Muscle layer of colon (tissue), 2 donors: ENCODE measurements at regions not wholly inside any gene's neighbourhood (a gene's known extent, or its start where the extent isn't known, plus 50 kb on each side); places are given as distances from the start of the nearest gene placed in this dataset.
"Not testable (repeated sequence)": the region's sequence is repeated elsewhere in the genome, so short reads cannot be mapped to it uniquely, and the experiment has no call there.

ENCODE experiments used
- H3K27ac ChIP-seq: one replicate; pipeline ENCODE4 v1.7.0; 2013; ENCODE audit warnings: low read depth, mild to moderate bottlenecking, low read length, moderate library complexity
- H3K27me3 ChIP-seq, 2 donors: one replicate each; pipeline ENCODE4 v1.7.0; 2013; ENCODE audit warnings: low read length in 2 of 2, mild to moderate bottlenecking in 2 of 2; ENCODE audit not compliant: insufficient read depth in 2 of 2, control insufficient read depth in 1 of 2
- H3K36me3 ChIP-seq: one replicate; pipeline ENCODE4 v1.7.0; 2013; ENCODE audit warnings: mild to moderate bottlenecking, low read length; ENCODE audit not compliant: insufficient read depth
- H3K4me1 ChIP-seq: one replicate; pipeline ENCODE4 v1.7.0; 2013; ENCODE audit warnings: mild to moderate bottlenecking, low read length; ENCODE audit not compliant: insufficient read depth
- H3K4me3 ChIP-seq, 2 donors: one replicate each; pipeline ENCODE4 v1.7.0; 2013; ENCODE audit warnings: low read length in 2 of 2, low read depth in 1 of 2, mild to moderate bottlenecking in 1 of 2, moderate library complexity in 1 of 2
- H3K9ac ChIP-seq: one replicate; pipeline ENCODE4 v1.7.0; 2013; ENCODE audit warnings: low read length
- H3K9me3 ChIP-seq: one replicate; pipeline ENCODE4 v1.7.0; 2013; ENCODE audit warnings: mild to moderate bottlenecking, low read length
- donor health status: abdominal sarcoma.
- donor health status: Adenocarcinoma of cecum.

- no peak overlapping the region for H3K9ac ChIP-seq
- no peak overlapping the region for H3K4me3 ChIP-seq
- no peaks in the 10 kb centered on the region for H3K9me3 ChIP-seq
- no peaks in the 10 kb centered on the region for H3K27me3 ChIP-seq
- no peak overlapping the region for H3K27ac ChIP-seq
- no peaks in the 10 kb centered on the region for H3K4me1 ChIP-seq
- H3K36me3 ChIP-seq, result no peaks in the 10 kb centered on the region
Observed at GRCh38 chr5:102048940-102049339, 247.1 kb downstream of the SLCO4C1 start.

GRCh38 chr5:102047073-102047472, 249.0 kb downstream of the SLCO4C1 start:
- H3K27ac ChIP-seq, H3K4me1 ChIP-seq, H3K9ac ChIP-seq, H3K27me3 ChIP-seq, H3K36me3 ChIP-seq, H3K9me3 ChIP-seq, H3K4me3 ChIP-seq: not testable (repeated sequence)

DNA sequence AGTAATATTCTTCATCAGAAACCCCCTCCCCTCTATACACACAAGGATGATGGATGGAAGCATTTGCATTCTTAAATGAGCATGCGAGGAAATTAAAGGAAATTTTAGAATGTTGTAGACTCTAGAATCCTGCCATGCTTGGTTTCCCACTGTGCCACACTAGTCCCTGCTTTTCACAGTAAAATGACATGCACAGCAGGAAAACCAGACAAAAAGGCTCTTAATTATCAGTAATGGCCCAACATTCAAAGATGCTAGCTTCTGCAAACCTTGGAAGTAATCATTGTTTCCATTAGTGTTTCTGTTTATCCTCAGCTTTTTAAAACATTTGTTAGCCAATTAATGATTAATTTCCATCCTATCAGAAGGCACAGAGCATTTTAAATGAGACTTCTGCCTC, 255.8 kb downstream of the SLCO4C1 start:
- no peaks in the 10 kb centered on the region for H3K9me3 ChIP-seq
- no peaks in the 10 kb centered on the region for H3K4me1 ChIP-seq
- no peak overlapping the region for H3K9ac ChIP-seq
- H3K27me3 ChIP-seq, result no peaks in the 10 kb centered on the region
- H3K4me3 ChIP-seq, result no peak overlapping the region
- H3K27ac ChIP-seq, result no peak overlapping the region
- no peaks in the 10 kb centered on the region for H3K36me3 ChIP-seq

DNA sequence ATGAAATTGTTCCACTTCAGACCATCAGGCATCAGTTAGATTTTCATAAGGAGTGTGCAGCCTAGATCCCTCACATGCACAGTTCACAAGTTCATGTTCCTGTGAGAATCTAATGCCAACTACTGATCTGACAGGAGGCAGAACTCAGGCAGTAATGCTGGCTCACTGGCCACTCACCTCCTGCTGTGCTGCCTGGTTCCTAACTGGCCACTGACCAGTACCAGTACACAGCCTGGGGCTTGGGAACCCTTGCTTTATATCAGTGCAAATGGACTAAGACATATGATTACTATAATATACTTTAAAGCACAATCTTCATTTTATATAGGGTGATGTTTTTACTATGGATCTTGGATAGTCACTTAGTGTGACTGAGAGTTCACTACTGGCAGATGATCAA, 259.2 kb downstream of the SLCO4C1 start:
- Histone ChIP-seq H3K9me3 (no peaks in the 10 kb centered on the region), H3K27me3 (no peaks in the 10 kb centered on the region), H3K9ac (no peak overlapping the region), H3K4me3 (no peak overlapping the region), H3K4me1 (no peaks in the 10 kb centered on the region), H3K36me3 (no peaks in the 10 kb centered on the region), H3K27ac (no peak overlapping the region)

GRCh38 chr5:102031711-102032110, 264.4 kb downstream of the SLCO4C1 start:
- H3K36me3 ChIP-seq, result no peaks in the 10 kb centered on the region

GRCh38 chr5:102018690-102019089, 277.4 kb downstream of the SLCO4C1 start:
- Histone ChIP-seq H3K9me3 (no peaks in the 10 kb centered on the region), H3K4me3 (no peak overlapping the region), H3K9ac (no peak overlapping the region), H3K4me1 (no peaks in the 10 kb centered on the region), H3K27ac (no peak overlapping the region), H3K27me3 (no peaks in the 10 kb centered on the region), H3K36me3 (no peaks in the 10 kb centered on the region)

More at GRCh38 chr5:102031711-102032110, 264.4 kb downstream of the SLCO4C1 start:
- Histone ChIP-seq H3K4me1 (no peaks in the 10 kb centered on the region), H3K9me3 (no peaks in the 10 kb centered on the region), H3K4me3 (no peak overlapping the region), H3K27ac (no peak overlapping the region), H3K27me3 (no peaks in the 10 kb centered on the region), H3K9ac (no peak overlapping the region)

DNA sequence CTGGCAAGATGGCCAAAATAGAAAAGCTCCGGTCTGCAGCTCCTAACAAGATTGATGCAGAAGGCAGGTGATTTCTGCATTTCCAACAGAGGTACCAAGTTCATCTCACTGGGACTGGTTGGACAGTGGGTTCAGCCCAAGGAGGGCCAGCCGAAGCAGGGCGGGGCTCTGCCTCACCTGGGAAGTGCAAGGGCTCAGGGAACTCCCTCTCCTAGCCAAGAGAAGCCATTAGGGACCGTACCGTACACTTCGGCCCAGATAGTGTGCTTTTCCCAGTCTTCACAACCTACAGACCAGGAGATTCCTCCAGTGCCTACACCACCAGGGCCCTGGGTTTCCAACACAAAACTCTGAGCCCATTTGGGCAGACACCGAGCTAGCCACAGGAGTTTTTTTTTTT, 277.8 kb downstream of the SLCO4C1 start:
- no peak overlapping the region for H3K4me3 ChIP-seq
- H3K27me3 ChIP-seq, result no peaks in the 10 kb centered on the region
- no peak overlapping the region for H3K27ac ChIP-seq
- H3K36me3 ChIP-seq, result no peaks in the 10 kb centered on the region
- H3K9ac ChIP-seq, result no peak overlapping the region
- no peaks in the 10 kb centered on the region for H3K9me3 ChIP-seq
- no peaks in the 10 kb centered on the region for H3K4me1 ChIP-seq

DNA sequence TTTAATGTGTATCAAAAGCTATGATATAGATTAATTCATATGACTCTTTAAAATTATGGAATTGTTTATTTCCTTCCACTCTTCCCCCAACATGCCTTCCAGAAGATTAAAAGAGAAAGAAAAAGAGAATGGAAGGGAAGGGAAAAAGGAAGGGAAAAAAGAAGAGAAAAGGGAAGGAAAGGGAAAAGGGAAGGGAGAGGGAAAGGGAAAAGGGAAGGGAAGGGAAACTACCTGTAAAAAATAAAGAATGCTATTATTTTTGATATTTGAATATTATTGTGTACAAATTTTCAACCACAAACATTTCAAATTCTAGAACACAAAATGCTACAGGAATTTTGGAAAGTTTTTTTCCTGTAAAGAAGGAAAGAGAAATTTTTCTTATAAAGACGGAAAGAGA, 281.7 kb downstream of the SLCO4C1 start:
- Histone ChIP-seq H3K9ac (no peak overlapping the region), H3K27me3 (no peaks in the 10 kb centered on the region), H3K27ac (no peak overlapping the region), H3K4me1 (no peaks in the 10 kb centered on the region), H3K4me3 (no peak overlapping the region), H3K9me3 (no peaks in the 10 kb centered on the region), H3K36me3 (no peaks in the 10 kb centered on the region)

- Histone ChIP-seq H3K36me3 (no peaks in the 10 kb centered on the region), H3K4me1 (no peaks in the 10 kb centered on the region), H3K27ac (no peak overlapping the region), H3K4me3 (no peak overlapping the region), H3K27me3 (no peaks in the 10 kb centered on the region), H3K9ac (no peak overlapping the region), H3K9me3 (no peaks in the 10 kb centered on the region)
Observed at GRCh38 chr5:102010644-102011043, 285.4 kb downstream of the SLCO4C1 start.

DNA sequence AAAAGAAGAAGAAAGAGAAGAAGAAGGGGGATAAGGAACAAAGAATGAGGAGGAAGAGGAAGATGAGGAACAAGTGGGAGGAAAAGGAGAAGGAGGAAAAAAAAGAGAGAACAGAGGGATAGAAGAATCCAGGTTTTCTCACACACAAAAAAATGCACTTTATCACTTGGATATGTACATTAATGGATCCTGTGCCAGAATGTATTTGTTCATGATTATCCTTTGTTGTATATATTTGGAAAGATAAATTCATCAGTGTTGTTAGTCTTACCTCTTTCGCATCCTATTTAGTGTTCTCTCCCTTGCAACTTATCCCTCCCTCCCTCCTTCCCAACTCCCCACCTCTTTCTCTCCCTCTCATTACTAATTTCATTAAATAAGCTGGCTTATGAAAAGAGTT, 298.8 kb downstream of the SLCO4C1 start:
- H3K27ac ChIP-seq, result no peak overlapping the region
- no peak overlapping the region for H3K9ac ChIP-seq
- H3K4me3 ChIP-seq, result no peak overlapping the region
- H3K9me3 ChIP-seq, result no peaks in the 10 kb centered on the region
- no peaks in the 10 kb centered on the region for H3K4me1 ChIP-seq
- H3K27me3 ChIP-seq, result no peaks in the 10 kb centered on the region
- no peaks in the 10 kb centered on the region for H3K36me3 ChIP-seq

GRCh38 chr5:101995585-101995984, 300.5 kb downstream of the SLCO4C1 start:
- no peaks in the 10 kb centered on the region for H3K36me3 ChIP-seq
- H3K9me3 ChIP-seq, result no peaks in the 10 kb centered on the region
- no peaks in the 10 kb centered on the region for H3K4me1 ChIP-seq
- no peak overlapping the region for H3K27ac ChIP-seq
- H3K27me3 ChIP-seq, result no peaks in the 10 kb centered on the region
- no peak overlapping the region for H3K4me3 ChIP-seq
- H3K9ac ChIP-seq, result no peak overlapping the region

GRCh38 chr5:101991486-101991885, 304.6 kb downstream of the SLCO4C1 start:
- Histone ChIP-seq H3K27ac (no peak overlapping the region), H3K4me3 (no peak overlapping the region), H3K27me3 (no peaks in the 10 kb centered on the region), H3K4me1 (no peaks in the 10 kb centered on the region), H3K36me3 (no peaks in the 10 kb centered on the region), H3K9me3 (no peaks in the 10 kb centered on the region), H3K9ac (no peak overlapping the region)
